ENCODE measurements at regions not wholly inside any gene's neighbourhood (a gene's known extent, or its start where the extent isn't known, plus 50 kb on each side); places are given as distances from the start of the nearest gene placed in this dataset.

DNA sequence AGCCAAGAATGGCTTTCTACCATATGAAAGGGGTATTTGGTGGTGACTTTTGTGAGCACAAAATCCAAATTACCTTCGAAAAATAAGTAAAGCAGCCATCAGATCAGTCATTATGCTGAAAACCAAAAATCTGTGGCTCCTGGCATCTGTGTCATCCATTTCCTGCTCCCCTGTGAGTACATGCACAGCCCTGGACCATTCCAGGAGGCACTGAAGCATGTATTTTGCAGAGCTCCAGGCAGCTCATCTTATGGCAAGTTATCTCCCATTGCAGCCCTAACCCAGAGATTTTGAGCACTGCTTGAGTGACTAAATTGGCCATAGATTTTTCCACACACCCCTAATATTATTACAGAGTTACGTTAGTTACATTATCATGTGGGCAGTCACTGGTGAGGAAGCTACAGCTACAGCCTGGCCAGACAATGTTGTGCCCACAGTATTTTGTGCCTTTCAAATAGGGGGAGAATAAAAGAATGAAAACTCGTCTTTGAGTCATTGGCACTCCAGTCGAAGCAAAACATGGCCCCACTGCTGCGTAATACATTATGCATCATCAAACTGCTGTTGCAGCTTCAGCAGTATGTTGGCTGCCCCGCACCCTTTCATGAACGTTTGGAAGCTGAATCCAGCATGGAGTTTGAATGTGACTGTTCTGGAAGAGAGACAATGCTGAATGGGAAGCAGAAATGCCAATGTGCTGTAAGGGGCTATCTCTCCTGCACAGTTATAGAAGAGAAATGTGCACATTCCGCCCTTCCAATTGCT lies 702.2 kb downstream of the RNF144A start:
- TF ChIP-seq SP7 (tag by site-specific recombination; IDR thresholded peaks at IDR 0.05), result no peak
- TF ChIP-seq ZNF501 (tag by site-specific recombination; IDR thresholded peaks at IDR 0.05), result no peak
- TF ChIP-seq ZNF274 (IDR thresholded peaks at IDR 0.05; ENCODE audit: low read length), result no peak
- TF ChIP-seq ZNF274 (tag by site-specific recombination; IDR thresholded peaks at IDR 0.05; ENCODE audit: borderline replicate concordance), result no peak
